CMK (cell line): ENCODE measurements at regions not wholly inside any gene's neighbourhood (a gene's known extent, or its start where the extent isn't known, plus 50 kb on each side); places are given as distances from the start of the nearest gene placed in this dataset.
A peak's percentile ranks its signal among the peaks of the same experiment; 100 is the strongest.

Source experiments
- DNase-seq: peaks from one replicate; pipeline ENCODE4 v3.0.0-alpha.2; 2010; ENCODE audit warnings: low read depth

DNA sequence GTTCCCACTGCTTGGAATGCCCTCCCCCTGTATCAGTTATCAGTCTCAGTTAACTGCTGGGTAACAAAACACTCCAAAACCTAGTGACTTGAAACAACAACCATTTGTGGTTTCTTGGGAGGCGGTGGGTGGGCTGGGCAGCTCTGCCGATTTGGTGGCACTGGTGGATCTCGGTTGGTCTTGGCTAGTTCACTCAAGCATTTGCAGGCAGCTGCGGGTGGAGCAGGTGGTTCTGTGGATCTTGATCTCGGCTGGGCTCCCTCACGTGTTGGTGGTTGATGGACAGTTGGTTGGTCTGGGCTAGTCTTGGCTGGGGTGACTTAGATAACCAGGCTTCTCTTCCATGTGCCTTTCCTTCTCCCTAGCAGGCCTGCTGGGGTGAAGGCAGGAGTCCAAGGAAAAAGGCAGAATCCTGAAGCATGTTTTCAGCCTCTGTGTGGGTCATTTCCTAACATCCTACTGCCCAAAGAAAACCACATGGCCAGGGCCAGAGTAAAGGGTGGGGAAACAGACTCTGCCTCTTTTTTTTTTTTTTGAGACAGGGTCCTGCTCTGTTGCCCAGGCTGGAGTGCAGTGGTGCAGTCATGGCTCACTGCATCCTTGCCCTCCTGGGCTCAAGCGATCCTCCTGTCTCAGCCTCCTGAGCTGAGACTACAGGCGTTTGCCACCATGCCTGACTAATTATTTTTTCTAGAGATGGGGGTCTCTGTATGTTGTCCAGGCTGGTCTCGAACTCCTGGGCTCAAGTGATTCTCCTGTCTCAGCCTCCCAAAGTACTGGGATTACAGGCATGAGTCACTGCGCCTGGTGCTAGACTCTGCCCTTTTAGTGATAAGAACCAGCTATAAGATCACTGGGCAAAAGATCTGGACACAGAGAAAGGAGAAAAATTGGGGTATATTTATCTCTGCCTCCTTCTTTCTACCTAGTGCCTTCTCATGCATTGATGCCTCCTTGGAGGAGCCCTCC is 183.7 kb downstream of the RGS3 start:
- DNase-seq: no peak

DNA sequence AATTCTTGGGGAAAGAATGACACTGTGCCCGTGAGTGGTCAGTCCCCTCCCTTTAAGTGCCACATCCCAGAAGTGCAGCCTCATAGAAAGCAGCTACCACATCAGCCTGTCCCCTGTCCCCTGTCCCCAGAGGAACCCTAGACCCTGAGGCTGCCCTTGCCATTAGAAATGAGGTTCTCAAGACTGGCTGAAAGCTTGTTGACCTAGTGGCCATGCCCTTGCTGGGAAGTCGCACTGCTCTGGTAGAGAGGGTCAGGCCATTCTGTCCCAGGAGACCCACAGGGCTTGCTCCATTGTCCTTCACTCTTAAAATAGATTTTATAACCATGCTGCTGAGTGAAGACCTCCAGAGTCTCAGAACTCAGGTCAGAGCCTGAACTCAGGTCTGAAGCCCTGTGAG is 184.5 kb downstream of the RGS3 start:
- no peak for DNase-seq

DNA sequence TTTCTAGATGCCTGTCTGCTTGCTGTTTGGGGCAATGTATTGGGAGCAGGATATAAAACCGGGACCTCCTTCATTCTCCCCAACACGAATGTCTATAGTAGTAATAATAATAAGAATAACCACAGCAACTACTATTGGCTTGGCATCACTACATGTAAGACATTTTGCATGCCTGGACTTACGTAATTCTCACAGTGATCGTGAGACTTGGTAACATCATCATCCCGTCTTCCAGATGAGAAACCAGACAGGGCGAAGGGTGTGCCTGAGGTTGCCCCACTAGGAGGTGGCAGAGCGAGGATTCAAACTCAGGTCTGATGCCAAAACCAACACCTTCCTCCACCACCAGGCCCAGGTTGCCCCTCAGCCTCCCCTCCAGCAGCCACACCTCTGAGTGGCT is 185.1 kb downstream of the RGS3 start:
- DNase-seq: no peak

DNA sequence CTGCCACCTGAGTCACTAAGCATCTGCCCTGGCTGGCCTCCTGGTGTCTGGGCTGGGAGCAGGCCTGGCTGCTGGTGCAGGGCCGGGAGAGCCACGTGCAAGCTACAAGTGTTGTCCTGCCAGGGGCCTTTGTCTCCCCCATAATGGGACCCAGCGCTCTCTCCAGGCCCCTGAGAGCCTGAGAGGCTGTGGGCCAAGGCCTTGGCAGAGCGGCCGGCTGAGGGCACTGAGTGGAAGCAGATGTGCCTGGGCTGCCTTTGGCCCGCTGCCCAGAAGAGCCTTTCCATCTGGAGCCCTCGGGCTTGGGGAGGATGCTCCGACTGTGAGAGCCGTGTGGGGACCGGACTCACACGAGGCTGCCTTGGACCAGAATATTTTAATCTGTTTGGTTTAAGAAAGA is 185.5 kb downstream of the RGS3 start:
- no peak for DNase-seq

DNA sequence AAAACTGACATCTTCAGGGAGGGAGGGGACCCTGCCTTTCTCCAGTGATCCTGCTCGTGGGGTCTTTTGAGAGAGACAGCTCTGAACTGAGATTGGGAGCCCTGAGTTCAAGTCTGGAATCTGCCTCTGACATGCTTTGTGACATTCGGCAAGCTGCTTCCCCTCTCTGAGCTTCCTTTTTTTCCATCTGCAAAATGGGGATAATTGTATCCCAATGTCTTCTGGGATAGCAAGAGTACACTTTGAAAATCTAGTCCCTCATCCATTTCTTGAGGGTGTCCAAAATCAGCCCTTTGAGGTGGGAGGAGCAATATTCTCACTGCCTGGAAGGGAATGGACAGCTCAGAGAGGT is 186.3 kb downstream of the RGS3 start:
- DNase-seq: no peak

DNA sequence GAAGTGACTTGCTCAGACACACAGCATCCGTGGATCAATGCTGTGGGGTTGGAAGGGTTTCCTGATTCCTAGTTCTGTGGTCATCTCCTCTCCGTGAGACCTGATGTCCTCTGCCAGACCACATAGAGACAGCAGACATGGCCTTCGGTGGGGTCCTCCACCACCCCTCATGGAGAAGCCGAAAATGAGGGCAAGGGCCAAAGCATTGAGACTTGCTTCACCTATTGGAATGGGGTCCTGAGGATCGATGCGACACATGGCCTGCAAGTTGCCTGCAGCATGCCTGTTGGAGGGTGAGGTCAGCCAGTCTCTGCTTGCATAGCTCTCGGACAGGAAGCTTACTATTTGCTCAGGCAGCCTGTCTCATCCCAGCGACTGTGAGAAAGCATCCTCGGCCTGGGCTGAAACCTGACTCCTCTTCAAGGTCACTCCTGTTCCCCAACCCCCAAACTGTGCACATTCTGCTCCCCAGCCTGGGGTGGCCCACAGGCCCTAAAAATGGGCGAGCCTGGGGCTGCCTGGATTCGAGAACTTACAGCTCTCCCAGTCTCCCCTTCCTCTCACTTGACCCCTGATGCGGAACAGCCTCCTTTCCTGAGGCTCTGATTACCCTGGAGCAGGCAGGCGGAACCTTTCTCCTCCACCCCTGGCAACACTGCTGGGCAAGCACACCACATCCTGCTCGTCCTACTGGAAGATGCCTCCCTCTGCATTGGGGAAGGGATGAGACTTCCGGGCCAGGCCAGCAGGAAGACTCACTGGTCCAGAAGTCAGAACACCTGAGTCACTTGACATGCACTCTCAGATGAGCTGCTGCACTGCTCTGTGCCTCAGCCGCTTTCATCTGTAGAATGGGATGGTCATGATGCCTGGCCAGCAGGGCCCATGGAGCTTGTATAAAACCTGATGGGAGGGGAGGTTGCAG is 186.9 kb downstream of the RGS3 start:
- no peak for DNase-seq

DNA sequence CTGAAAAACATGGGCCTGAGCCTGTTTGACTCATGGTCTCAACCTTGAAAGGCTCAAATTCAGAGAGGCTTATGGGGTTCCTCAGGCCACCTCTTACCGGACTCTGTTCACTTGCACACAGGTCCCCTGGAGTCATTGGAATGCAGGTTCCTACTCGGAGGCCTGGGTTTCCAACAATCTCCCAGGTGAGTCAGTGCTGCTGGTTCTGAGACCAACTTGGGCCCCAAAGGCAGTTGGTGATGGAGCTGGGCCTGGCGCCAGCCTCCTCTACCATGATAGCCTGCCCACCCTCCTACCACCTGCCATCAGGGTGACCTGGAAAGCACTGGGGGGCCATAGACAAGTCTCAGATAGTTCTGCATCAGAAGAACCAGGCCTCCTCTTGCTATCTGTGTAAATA is 188.4 kb downstream of the RGS3 start:
- no peak for DNase-seq

DNA sequence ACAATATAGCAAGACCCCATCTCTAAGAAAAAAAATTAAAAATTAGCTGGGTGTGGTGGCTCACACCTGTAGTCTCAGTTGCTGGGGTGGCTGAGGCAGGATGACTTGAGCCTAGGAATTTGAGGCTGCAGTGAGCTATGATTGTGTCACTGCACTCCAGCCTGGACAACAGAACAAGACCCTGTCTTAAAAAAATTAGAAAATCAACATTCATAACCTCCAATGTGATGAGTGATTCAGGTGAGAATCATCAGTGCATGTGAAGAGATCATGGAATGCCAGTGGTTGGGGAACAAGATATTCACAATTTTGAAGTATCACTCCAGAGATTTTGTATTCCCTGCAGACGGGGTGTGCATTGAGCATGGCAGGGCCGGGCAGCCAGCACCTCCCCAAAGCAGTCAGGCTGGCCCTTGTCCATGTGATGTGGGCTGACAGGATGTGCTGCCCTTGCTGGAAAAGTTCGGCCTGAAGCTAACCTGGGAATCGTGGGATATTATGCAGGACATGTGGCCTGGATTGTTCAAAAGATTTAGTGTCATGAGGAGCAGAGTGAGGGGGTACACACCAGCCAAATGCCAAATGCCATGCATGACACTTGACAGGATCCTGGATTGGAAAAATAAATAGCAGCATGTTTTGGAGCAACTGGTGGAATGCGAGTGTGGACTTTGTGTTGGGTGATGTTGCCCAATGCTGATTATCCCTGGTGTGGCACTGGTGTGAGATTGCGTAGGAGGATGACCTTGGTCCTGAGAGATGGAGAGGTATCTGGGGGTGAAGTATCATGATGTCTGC is 189.0 kb downstream of the RGS3 start:
- no peak for DNase-seq

DNA sequence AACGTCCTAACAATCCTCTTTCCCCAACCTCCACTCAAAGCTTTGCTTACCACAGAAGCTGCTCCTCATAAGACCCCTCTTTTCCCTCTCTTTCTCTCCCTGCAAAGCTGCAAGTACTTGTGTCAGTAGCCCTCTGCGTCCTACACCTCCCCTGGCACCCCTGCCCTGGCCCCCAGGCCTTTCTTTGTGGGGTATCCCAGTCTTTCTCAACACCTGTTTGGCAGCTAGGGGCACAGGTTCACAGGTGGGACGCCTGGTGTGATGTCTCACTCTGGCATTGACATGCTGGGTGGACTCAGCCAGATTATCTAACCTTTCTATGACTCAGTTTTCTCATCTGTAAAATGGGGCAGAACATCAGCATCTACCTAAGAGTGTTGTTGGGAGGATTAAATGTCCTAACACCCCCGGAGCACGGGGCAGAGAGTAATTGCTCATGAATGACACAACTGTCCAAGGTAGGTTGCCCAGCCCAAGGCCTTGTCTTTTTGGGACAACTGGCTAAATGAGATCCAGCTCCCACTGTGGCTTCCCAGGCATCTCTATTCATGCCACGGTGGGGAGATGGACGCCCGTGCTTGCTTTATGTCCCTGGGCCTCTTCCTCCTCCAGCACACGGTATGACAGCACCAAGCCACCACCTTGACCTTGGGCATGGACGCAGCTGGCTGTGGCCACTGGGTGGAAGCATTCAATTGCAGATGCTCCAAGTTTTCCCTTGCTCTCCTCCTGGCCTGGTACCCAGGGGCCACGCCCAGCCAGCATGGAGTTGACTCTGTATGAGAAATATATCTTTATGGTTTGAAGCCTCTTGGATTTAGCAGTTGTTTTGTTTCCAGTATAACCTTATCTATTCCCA is 190.4 kb downstream of the RGS3 start:
- DNase-seq: no peak

DNA sequence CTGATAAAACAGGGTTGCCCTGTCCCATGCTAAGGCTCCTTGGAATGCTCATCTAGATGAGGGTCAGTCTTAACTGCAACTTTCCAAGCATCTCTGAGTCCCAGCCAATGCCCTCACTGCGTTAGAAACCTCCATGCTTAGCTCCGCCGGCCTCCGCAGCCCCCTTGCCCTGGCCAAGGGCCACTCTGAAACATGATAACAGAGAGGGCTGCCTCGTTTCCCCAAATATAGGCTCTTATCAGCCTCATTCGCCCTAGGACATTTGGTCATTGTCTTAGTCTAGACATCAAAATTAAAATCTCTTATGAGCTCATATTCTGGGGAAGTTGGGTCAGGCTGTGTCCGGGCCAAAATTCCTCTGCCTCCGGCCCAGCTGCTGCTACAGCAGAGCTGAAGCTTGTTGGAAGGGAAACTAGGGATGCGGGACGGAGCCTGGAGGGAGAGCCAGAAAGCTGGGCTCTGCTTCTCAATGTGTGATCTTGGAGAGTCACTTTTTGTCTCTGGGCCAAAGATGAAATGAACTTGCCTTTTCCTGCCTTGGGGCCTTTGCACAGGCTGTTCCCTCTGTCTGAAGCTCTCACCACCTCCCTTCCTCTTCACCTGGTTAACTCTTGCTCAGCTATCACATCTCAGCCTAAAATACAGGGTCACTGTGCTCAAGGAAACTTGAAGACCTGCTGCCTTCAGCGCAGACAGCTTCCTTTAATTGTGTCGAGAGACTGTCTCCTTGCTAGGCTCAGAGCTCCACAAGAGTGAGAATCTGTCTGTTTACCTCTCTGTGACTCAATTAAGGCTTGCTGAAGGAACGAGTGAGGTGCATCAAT is 191.3 kb downstream of the RGS3 start:
- DNase-seq: no peak

DNA sequence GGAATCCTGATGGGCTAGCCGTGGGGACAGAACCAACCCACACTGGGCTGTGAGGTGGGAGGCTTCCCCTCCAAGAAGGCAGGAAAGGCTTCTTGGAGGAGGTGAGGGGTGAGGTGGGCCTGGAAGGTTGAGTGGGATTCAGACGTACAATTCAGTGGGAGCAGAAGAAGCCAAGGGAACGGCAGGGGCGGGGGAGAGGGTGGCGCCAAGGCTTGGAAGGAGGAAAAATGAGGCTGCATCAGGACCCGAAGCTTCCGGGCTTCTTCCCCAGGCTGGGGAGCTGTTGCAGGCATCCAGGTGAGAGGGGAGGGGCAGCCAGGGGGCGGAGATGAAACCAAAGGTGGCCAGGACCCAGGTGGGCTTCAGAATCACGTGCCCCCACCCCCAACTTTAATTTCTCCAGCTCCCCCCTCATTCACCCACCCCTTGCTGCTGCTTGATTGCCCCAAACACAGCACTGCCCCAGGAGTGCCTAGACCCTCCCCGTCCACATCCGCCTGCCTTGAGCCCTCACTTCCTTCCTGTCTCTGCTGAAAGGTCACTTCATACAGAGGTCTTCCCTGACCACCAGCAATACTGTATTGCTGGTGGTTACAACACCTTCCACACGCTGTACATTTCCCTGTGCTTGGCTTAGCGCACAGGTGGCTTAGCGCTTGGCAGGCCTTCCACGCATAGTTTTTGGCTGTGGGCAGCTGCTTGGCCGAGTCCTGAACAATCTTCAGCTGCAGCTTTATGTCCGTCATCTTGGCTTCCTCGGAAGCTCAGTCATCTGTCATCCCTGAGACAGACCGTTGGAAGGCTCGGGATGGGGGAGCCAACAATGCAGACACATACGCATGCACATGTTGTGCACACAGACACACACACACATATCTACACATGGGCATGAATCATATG is 193.5 kb downstream of the RGS3 start:
- no peak for DNase-seq

DNA sequence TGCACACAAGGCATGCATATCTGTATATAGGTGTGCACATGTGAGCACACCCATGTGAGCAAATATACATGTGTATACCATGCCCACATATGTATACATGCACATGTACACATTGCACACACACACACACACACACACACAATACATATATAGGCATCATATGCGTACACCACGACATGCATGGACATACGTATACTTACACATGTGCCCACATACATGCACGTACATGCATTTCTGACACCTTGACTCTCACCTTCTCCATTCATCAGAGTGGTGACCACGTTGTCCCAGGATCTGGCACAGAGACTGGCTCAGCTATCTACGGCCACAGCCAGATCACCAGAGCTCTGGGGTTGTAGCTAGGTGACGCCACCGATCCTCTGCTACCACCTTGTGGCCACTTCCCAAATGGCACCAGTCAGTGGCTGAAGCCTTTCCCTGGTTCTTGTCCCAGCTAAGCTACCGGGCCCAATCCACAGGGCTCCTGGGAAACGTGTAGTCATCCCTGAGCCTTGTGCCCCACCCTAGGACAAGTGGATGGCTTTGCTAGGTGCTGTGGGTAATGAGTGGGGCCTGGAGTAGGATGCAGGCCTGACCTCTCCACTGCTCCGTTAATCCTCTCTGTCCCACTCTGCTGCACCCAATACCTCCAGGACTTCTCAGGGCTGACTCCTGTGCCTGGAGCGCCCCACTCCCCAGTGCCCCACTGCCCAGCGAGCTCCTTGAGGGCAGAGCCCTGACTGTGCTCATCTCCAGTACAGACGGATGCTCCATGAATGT is 194.4 kb downstream of the RGS3 start:
- peak; percentile 70 for DNase-seq

DNA sequence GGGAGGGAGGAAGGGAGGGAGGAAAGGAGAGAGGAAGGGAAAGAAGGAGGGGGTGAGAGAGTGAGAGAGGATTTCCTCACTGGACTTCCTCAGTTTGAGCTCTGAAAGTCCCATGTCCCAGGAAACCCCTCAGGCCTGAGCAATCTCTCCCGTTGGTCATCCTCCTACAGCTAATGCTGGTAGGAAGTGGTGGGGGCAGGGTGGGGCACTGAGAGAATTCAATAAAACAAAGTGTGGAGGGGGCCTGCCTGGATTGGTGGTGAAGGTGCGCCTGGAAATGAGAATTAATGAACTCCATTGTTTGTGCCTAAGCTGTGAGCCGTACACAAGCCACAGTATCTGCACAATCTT is 195.0 kb downstream of the RGS3 start:
- no peak for DNase-seq

DNA sequence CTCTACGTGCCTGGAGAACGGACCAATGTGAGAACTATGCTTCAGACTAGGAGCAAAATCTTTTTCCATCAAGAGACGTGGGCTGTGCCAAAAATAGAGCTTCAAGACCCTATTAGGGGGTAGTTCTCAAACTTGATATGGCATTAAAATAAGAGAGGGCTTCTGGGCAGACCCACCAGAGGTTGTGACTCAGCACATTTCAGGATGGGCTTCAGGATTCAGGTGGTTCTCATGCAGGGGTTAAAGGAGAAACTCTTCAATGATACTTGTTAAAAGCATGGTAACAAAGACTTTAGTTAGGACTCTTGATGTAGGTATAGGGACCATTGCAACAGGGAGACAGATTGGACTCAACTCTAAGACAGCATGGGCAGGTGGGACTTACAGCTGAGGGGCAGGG is 195.5 kb downstream of the RGS3 start:
- DNase-seq: no peak

DNA sequence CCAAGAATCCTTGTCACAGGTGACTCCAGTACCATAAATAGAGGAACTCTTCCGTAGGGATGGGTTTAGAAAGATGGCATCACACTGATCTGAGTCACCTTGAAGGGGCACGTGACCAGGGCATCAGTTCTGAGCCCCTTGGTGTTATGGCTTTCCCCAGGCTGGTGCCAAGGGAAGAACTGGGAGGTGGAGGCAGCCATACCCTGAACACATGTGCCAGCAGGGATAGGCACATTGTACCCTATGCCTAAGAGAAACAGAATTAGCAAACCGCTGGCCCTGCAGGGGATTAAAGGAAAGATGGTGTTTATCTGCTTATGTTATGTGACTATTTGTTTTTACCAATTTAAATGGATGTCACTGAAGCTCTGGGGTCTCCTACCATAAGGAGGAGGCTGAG is 196.2 kb downstream of the RGS3 start:
- DNase-seq: no peak

DNA sequence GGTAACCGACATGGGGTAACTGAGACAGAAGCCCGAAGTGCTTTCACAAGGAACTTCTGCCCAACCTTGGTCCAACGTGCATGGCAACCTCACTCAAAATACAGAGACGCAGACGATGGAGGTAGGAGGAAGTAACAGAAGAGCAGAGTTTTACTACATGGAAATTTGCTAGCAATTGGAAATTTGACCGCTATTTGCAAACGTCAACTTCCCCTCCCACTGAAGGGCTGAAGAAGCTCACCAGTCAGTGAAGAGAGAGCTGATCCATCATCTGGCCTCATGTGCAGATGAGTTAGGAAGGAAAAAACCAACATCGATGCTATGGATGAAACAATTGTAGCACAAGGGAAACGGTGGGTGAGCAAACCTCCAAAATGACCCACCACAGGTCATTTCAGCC is 196.7 kb downstream of the RGS3 start:
- DNase-seq: no peak

DNA sequence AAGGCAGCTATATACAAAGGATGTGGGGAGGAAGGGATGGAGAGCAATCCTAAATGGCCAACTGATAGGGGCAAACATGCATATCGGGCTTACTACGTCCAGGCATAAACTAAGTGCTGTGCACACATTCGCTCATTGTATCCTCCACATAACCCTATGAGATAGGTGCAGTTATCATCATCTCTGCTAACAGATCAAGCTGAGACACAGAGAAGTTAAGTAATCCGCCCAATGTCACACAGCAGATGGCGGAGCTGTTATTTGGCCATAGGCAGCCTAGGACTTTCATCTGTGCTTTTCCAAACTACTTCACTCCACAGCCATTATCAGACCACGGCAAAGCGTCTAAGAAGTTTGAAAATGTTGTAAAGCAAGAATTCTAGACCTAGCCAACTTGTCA is 197.5 kb downstream of the RGS3 start:
- DNase-seq: no peak

DNA sequence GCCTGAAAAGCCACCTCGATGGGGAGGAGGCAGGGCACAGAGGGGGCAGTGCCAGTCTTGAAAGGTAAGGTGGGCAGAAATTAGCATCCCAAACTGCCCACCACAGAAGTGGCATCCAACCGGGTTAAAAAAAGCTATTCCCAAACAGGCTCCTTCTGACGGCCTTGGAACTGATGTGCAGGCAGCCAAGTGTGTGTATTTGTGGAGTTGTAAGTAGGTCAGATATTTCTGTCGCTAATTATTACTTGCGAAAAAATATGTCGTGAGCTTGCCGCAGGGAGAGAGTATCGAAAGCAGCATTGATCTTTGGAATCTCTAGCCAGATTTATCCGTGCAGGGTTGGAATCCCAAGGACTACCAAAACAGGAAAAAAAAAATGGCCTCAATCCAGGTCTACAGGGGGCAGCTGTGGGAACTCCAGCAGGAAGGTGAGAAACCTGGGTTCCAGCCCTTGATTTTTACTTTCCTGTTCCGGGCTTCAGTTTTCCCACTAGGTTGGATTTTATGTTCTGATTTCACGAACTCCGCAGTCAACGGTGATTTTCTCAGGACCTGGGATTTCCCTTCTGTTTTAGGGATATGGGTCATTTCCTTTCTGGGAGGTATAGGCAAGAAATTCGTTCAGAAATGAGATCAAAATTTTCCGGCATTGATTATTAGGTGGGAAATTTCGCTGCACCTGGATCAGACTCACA is 200.8 kb downstream of the RGS3 start:
- DNase-seq: no peak
